Activated CD8-positive, alpha-beta T cell treated with anti-CD3 and anti-CD28 coated beads, Interleukin-2, amount 10 ng/mL, durations not matched to agents 7 days and 5 days (primary cell): ENCODE measurements at regions not wholly inside any gene's neighbourhood (a gene's known extent, or its start where the extent isn't known, plus 50 kb on each side); places are given as distances from the start of the nearest gene placed in this dataset.
"Not testable (repeated sequence)": the region's sequence is repeated elsewhere in the genome, so short reads cannot be mapped to it uniquely, and the experiment has no call there.

ENCODE experiments used
- ATAC-seq: fragments of 150-1000 bp; cut with Tn5 transposase; one replicate; pipeline ENCODE4 v1.10.0; 2021; ENCODE audit warnings: moderate library complexity
- CTCF ChIA-PET: fragments of 350-600 bp; sonication (Branson Sonifier 250); formaldehyde crosslinking; loops from one replicate; lab custom pipeline; 2021; ENCODE audit warnings: antibody characterized with exemption; lab: Charles Lee
- POLR2A ChIA-PET: fragments of 350-600 bp; sonication (Branson Sonifier 250); formaldehyde crosslinking; loops from one replicate; lab custom pipeline; 2021; ENCODE audit warnings: antibody characterized with exemption; lab: Charles Lee
- DNase-seq: peaks from one replicate; pipeline ENCODE4 v3.0.0-alpha.2; 2020
- H3K27ac Mint-ChIP-seq: one replicate; pipeline ENCODE4 v1.8.0; 2021; ENCODE audit warnings: mild to moderate bottlenecking, mixed read lengths
- H3K27me3 Mint-ChIP-seq: one replicate; pipeline ENCODE4 v1.8.0; 2021; ENCODE audit warnings: low read depth, mixed read lengths
- H3K36me3 Mint-ChIP-seq: one replicate; pipeline ENCODE4 v1.8.0; 2021; ENCODE audit warnings: low read depth, mixed read lengths
- H3K4me1 Mint-ChIP-seq: one replicate; pipeline ENCODE4 v1.8.0; 2021; ENCODE audit warnings: low read depth, mixed read lengths
- H3K4me3 Mint-ChIP-seq: one replicate; pipeline ENCODE4 v1.8.0; 2021; ENCODE audit warnings: mild to moderate bottlenecking, mixed read lengths
- H3K9me3 Mint-ChIP-seq: one replicate; pipeline ENCODE4 v1.8.0; 2022; ENCODE audit warnings: mixed read lengths; ENCODE audit not compliant: insufficient read depth

GRCh38 chr17:68757866-68758757, 156.9 kb upstream of the FAM20A start:
- not testable (repeated sequence) for H3K9me3 Mint-ChIP-seq, H3K27me3 Mint-ChIP-seq

DNA sequence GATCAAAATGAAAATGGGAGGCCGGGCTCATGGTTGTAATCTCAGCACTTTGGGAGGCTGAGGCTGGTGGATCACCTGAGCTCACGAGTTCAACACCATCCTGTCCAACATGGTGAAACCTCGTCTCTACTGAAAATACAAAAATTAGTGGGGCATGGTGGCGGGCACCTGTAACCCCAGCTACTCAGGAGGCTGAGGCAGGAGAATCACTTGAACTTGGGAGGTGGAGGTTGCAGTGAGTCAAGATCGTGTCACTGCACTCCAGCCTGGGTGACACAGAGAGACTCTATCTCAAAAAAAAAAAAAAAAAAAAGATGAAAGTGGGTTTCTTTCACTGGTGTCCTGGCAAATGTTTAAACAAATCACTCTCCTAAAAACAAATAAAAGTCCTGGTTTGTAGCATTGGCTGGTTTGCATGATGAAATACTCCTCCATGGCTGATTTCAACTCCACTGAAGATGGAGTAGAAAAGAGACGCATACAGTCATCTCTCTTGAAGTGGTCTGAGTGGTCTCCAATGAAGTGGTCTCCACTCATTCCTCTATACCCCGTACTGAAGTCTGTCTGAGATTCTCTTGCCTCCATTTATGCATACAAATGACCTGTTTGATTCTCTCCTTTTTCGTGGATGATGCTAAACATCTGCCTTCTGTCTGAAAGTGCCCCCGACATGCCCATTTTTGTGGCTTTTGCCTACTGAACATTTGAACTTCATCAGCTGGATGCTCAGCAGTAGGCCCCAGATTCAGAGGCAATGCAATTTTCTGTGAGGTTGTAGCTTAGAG, 153.0 kb upstream of the FAM20A start:
- DNase-seq (no peak), ATAC-seq (no peak)
- POLR2A ChIA-PET, result no interaction called here
- Mint-ChIP-seq H3K4me3 (no peak overlapping the region), H3K4me1 (peaks cover 4% of the 10 kb centered on the region), H3K36me3 (no peaks in the 10 kb centered on the region), H3K27me3 (peaks cover 2% of the 10 kb centered on the region), H3K27ac (no peak overlapping the region), H3K9me3 (no peaks in the 10 kb centered on the region)
- CTCF ChIA-PET, result no interaction called here

More at GRCh38 chr17:68757866-68758757, 156.9 kb upstream of the FAM20A start:
- not testable (repeated sequence) for DNase-seq, H3K4me3 Mint-ChIP-seq, H3K27ac Mint-ChIP-seq, H3K36me3 Mint-ChIP-seq, ATAC-seq
- H3K4me1 Mint-ChIP-seq, result peaks cover 15% of the 10 kb centered on the region
- POLR2A ChIA-PET, result interaction anchor here (0.6 kb wide), 1 partner anchor 11 kb away, joined by 3 read pairs; no protein-coding TSS in a partner anchor
- CTCF ChIA-PET, result interaction anchor here (1.6 kb wide), 1 partner anchor 224 kb away, joined by 5 read pairs; no protein-coding TSS in a partner anchor

DNA sequence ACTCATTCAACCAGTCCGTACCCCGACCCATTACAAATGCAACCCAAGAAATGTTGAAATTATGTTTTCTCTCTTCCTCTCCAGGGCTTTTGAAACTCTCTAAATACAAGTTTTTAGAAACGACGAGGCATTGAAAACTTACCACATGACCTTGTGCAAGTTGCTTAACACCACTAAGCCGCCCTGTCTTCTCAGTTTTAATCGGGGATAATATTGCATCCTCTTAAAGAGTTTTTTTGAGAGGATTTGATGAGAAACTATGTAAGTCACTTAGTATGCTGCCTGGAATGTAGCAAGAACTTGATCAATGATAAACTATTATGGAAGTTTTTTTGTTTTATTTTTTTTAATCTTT, 149.0 kb upstream of the FAM20A start:
- no peak overlapping the region for H3K4me3 Mint-ChIP-seq

DNA sequence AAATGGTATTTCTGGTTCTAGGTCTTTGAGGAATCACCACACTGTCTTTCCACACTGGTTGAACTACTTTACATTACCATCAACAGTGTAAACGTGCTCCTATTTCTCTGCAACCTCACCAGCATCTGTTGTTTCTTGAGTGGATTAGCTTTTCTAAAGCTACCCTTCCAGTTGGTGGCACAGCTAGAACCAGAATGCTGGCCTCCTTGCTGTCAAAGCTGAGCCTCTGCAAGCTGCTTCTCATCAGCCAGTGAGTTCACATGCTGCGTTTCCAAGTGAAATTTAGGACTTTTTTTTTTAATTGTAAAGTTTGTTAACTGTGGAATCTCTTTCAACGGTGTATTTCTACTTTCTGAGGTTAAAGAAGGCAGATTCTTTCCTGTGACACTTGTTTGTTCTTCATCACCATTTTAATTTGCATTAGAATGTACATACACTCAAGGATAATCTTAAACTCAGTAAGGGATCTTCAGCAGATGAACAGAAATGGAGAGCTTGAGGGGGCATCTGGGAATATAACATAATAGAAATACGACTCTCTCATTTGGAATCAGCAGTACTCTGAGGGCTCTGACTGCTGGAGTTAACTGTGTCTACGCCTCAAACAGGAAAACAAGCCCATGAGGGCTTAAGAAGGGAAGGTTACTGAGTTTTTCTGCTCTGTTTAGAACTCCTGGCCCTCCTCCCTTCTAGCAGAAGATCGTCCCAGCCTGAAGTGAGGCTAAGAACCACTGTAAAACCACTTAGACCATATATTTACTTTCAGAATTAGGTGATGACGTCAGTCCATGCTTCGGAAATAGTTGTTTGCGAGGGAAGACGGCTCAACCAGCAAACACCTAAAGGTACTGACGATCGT, 148.4 kb upstream of the FAM20A start:
- H3K4me1 Mint-ChIP-seq, result no peaks in the 10 kb centered on the region
- H3K27me3 Mint-ChIP-seq, result peaks cover 4% of the 10 kb centered on the region
- DNase-seq (no peak), ATAC-seq (no peak)
- H3K9me3 Mint-ChIP-seq, result no peaks in the 10 kb centered on the region
- no peak overlapping the region for H3K27ac Mint-ChIP-seq
- ChIA-PET POLR2A (no interaction called here), CTCF (no interaction called here)
- no peaks in the 10 kb centered on the region for H3K36me3 Mint-ChIP-seq
- no peak overlapping the region for H3K4me3 Mint-ChIP-seq

More for the DNA sequence above, 149.0 kb upstream of the FAM20A start:
- ChIA-PET CTCF (no interaction called here), POLR2A (no interaction called here)
- Mint-ChIP-seq H3K36me3 (no peaks in the 10 kb centered on the region), H3K9me3 (no peaks in the 10 kb centered on the region), H3K27me3 (peaks cover 4% of the 10 kb centered on the region), H3K4me1 (no peaks in the 10 kb centered on the region), H3K27ac (no peak overlapping the region)
- DNase-seq (no peak), ATAC-seq (no peak)

DNA sequence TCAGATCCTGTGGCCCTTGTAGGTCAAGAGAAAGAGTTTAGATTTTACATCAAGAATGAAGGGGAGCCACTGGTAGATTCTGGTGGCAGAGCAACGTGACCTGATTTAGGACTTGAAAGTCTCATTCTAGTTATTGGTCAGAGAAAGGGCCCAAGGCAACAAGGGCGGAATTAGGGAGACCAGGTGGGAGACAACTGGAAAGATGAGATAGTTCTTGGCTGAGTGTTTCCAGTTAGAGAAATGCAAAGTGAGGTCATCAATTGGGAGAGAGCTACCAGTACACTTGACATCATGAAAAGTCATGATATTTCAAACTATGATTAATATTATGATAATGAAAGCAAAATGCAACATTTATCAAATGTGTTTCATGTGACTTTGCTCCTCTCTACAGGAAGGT, 147.2 kb upstream of the FAM20A start:
- DNase-seq, result no peak
- ATAC-seq, result no peak
- no peak overlapping the region for H3K4me3 Mint-ChIP-seq
- H3K36me3 Mint-ChIP-seq, result no peaks in the 10 kb centered on the region
- peaks cover 9% of the 10 kb centered on the region for H3K27me3 Mint-ChIP-seq
- no peaks in the 10 kb centered on the region for H3K4me1 Mint-ChIP-seq
- ChIA-PET POLR2A (no interaction called here), CTCF (no interaction called here)
- H3K9me3 Mint-ChIP-seq, result no peaks in the 10 kb centered on the region
- H3K27ac Mint-ChIP-seq, result no peak overlapping the region

- H3K27ac Mint-ChIP-seq, result no peak overlapping the region
- peaks cover 18% of the 10 kb centered on the region for H3K27me3 Mint-ChIP-seq
- ChIA-PET POLR2A (interaction anchor here (0.5 kb wide), 1 partner anchor 311 kb away, joined by 4 read pairs; no protein-coding TSS in a partner anchor), CTCF (no interaction called here)
- DNase-seq, result no peak
- ATAC-seq, result no peak
- no peaks in the 10 kb centered on the region for H3K4me1 Mint-ChIP-seq
- no peak overlapping the region for H3K4me3 Mint-ChIP-seq
- no peaks in the 10 kb centered on the region for H3K36me3 Mint-ChIP-seq
- H3K9me3 Mint-ChIP-seq, result no peaks in the 10 kb centered on the region
Measured at GRCh38 chr17:68740555-68741447, 139.6 kb upstream of the FAM20A start.

DNA sequence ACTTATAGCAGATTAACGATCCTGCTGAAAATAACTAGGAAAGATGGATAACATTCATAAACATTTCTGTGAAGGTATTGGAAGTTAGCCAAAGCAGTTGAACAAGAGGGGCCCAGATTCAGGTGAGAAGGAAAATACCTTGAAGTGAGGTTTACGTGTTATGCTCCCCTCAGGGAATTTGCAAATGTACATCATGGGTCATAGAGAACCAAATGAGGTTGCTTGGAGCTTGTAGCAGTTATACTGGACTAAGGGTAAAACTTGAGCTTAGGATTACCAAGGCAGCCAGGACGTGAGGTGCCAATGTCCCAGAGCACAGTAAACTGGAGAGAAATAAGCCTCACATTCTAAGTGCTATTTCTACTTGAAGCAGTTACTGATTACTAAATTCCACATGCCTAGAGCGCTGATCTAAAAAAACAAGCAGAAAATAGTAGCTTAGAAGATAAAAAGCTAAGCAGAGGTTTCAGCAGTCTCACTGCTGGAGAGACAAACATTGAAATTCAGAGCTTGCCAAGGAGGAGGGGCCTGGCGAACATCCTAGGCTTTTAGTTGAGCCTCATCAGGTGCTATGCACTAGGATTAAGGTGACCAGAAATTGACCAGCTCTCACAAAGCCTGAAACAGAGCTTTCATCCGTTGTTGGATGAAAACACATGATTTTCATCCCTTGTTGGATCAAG, 136.7 kb upstream of the FAM20A start:
- H3K27ac Mint-ChIP-seq, result no peak overlapping the region
- H3K36me3 Mint-ChIP-seq, result no peaks in the 10 kb centered on the region
- no peaks in the 10 kb centered on the region for H3K4me1 Mint-ChIP-seq
- peaks cover 12% of the 10 kb centered on the region for H3K27me3 Mint-ChIP-seq
- DNase-seq (no peak), ATAC-seq (no peak)
- no peaks in the 10 kb centered on the region for H3K9me3 Mint-ChIP-seq
- CTCF ChIA-PET, result interaction anchor here (0.7 kb wide), 1 partner anchor 37 kb away, joined by 3 read pairs; no protein-coding TSS in a partner anchor
- H3K4me3 Mint-ChIP-seq, result no peak overlapping the region
- POLR2A ChIA-PET, result no interaction called here

GRCh38 chr17:68734931-68735330, 133.8 kb upstream of the FAM20A start:
- H3K4me1 Mint-ChIP-seq, result no peaks in the 10 kb centered on the region
- no peak for ATAC-seq
- H3K36me3 Mint-ChIP-seq, result no peaks in the 10 kb centered on the region
- CTCF ChIA-PET, result no interaction called here
- H3K9me3 Mint-ChIP-seq, result no peaks in the 10 kb centered on the region
- no peak for DNase-seq
- no peak overlapping the region for H3K4me3 Mint-ChIP-seq
- H3K27me3 Mint-ChIP-seq, result peaks cover 2% of the 10 kb centered on the region
- no peak overlapping the region for H3K27ac Mint-ChIP-seq
- POLR2A ChIA-PET, result no interaction called here

DNA sequence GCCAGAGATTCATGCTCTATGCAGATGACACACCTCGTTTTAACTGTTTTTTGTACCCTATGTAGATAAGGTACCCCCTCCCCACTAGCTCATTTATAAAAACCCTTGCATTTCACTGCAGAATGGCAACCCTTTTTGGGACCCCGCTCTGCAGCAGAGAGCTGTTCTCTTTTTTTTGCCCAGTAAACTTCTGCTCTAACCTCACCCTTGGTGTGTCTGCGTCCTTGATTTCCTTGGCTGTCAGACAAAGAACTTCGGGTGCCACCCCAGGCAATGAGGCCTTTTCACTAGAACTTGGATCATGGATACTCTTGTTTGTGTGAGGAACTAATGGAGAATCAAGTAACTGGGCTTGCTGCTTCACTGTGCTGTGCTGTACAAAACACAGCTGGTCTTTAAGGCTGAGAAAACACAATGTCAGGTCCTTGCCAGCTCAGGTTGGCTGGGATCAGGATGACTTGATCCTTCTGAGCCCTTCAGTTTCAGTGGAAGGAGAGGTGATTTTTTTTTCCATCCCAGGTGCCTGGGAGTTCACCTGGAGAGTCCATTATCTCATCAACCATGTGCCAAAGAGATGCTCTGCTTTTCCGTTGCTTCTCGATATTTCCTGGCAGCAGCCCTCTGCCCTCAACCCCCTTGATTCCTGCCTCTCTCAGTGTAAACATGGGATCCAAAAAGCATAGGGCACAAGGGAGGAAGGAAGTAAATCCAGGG, 133.2 kb upstream of the FAM20A start:
- CTCF ChIA-PET, result no interaction called here
- Mint-ChIP-seq H3K4me3 (no peak overlapping the region), H3K36me3 (no peaks in the 10 kb centered on the region), H3K27ac (no peak overlapping the region), H3K9me3 (no peaks in the 10 kb centered on the region), H3K27me3 (peaks cover 2% of the 10 kb centered on the region), H3K4me1 (no peaks in the 10 kb centered on the region)
- POLR2A ChIA-PET, result no interaction called here
- no peak for DNase-seq
- no peak for ATAC-seq
